Neural progenitor cell (in vitro differentiated cells): ENCODE measurements at regions not wholly inside any gene's neighbourhood (a gene's known extent, or its start where the extent isn't known, plus 50 kb on each side); places are given as distances from the start of the nearest gene placed in this dataset.

ENCODE experiments used
- EZH2 ChIP-seq: fragments of 200-600 bp; sonication (generic); IDR thresholded peaks from 2 replicates; pipeline ENCODE4 v1.6.1; 2017; ENCODE audit warnings: antibody characterized with exemption, mild to moderate bottlenecking, moderate library complexity
- EZH2phosphoT487 ChIP-seq: fragments of 200-600 bp; sonication (generic); IDR thresholded peaks from 2 replicates; pipeline ENCODE4 v1.6.1; 2017; ENCODE audit warnings: antibody characterized with exemption
- TF ChIP-seq, protein P1 (sequence below): fragments of 200-600 bp; sonication (generic); IDR thresholded peaks from 2 replicates; pipeline ENCODE4 v1.5.1; 2017; ENCODE audit warnings: antibody characterized with exemption, mild to moderate bottlenecking

DNA sequence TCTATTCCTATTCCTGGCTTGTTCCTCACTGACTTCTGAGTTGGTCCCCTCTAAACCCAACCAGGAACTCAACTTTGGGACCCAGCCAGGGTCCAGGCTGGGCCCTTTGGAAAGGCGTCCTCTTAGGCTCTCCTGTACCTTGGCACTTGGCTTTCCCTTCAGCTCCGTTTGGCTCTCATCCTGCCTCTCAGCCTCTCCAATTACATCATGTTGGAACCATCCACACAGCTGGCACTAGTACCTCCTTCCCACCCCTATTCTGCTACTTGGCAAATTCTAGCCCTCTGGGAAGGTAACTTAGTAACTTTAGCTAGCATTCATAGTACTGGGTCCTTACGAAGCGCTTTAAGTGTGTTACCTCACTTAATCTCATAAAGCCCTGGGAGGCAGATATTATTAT, 205.3 kb upstream of the HABP2 start:
- TF ChIP-seq, protein P1, sequence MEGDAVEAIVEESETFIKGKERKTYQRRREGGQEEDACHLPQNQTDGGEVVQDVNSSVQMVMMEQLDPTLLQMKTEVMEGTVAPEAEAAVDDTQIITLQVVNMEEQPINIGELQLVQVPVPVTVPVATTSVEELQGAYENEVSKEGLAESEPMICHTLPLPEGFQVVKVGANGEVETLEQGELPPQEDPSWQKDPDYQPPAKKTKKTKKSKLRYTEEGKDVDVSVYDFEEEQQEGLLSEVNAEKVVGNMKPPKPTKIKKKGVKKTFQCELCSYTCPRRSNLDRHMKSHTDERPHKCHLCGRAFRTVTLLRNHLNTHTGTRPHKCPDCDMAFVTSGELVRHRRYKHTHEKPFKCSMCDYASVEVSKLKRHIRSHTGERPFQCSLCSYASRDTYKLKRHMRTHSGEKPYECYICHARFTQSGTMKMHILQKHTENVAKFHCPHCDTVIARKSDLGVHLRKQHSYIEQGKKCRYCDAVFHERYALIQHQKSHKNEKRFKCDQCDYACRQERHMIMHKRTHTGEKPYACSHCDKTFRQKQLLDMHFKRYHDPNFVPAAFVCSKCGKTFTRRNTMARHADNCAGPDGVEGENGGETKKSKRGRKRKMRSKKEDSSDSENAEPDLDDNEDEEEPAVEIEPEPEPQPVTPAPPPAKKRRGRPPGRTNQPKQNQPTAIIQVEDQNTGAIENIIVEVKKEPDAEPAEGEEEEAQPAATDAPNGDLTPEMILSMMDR, result no peak
- TF ChIP-seq EZH2 (no peak), EZH2phosphoT487 (no peak)
